ENCODE measurements at regions not wholly inside any gene's neighbourhood (a gene's known extent, or its start where the extent isn't known, plus 50 kb on each side); places are given as distances from the start of the nearest gene placed in this dataset.

- no peaks in the 10 kb centered on the region for H3K36me3 ChIP-seq (ENCODE audit: control insufficient read depth in 1 of 2, insufficient read depth in 2 of 2, low read length in 2 of 2)
- no peaks in the 10 kb centered on the region for H3K27me3 ChIP-seq (ENCODE audit: low read depth, low read length)
- no peak overlapping the region for H3K4me3 ChIP-seq (ENCODE audit: low read depth in 1 of 2, low read length in 2 of 2)
- H3K9me3 ChIP-seq (ENCODE audit: control insufficient read depth in 1 of 2, low read length in 2 of 2) = no peaks in the 10 kb centered on the region
- H3K4me1 ChIP-seq (ENCODE audit: control insufficient read depth in 1 of 2, insufficient read depth in 2 of 2, low read length in 2 of 2) = no peaks in the 10 kb centered on the region
- H3K27ac ChIP-seq (ENCODE audit: low read length) = no peak overlapping the region
Measured at GRCh38 chr16:85485379-85485778, 127.7 kb upstream of the GSE1 start.

DNA sequence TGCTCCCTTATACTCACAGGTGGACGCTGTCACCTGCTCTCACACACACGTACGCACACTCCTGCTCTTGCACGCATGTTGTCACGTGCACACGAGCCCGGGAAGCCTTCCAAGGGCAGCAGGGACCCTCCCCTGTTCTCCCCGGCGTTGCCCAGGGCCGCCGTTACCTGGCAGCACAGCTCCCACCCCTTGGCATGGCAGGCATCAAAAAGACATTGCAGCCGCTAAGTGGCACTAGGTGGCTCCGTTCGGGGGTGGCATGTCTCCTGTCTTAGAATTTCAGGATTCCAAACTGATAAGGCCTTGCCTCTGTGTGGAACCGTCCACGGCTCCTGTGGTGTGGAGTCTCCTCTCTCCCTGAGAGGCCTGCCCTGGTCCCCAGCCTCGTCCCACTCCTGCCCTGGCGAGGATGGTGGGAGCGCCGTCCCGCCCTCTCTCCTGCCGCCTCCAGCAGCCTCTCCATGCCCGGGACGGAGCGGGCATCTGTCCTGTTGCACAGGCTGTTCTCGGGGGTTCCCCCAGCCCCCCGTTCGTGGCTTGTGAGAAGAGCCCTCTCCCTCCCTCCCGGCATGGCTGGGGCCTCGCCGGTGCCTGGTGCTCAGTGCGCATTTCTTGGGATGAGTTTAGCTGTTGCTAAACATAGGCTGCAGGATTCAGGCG lies 126.7 kb upstream of the GSE1 start:
- no peak overlapping the region for H3K4me3 ChIP-seq (ENCODE audit: low read depth in 1 of 2, low read length in 2 of 2)
- H3K36me3 ChIP-seq (ENCODE audit: control insufficient read depth in 1 of 2, insufficient read depth in 2 of 2, low read length in 2 of 2) = no peaks in the 10 kb centered on the region

GRCh38 chr16:85488414-85488813 lies 124.7 kb upstream of the GSE1 start:
- Histone ChIP-seq H3K4me3 (ENCODE audit: low read depth in 1 of 2, low read length in 2 of 2) (no peak overlapping the region), H3K36me3 (ENCODE audit: control insufficient read depth in 1 of 2, insufficient read depth in 2 of 2, low read length in 2 of 2) (no peaks in the 10 kb centered on the region), H3K27me3 (ENCODE audit: low read depth, low read length) (no peaks in the 10 kb centered on the region), H3K9me3 (ENCODE audit: control insufficient read depth in 1 of 2, low read length in 2 of 2) (no peaks in the 10 kb centered on the region), H3K4me1 (ENCODE audit: control insufficient read depth in 1 of 2, insufficient read depth in 2 of 2, low read length in 2 of 2) (peaks cover 4 to 20% of the 10 kb centered on the region in 2 donors), H3K27ac (ENCODE audit: low read length) (no peak overlapping the region)

More for the DNA sequence above, 126.7 kb upstream of the GSE1 start:
- Histone ChIP-seq H3K4me1 (ENCODE audit: control insufficient read depth in 1 of 2, insufficient read depth in 2 of 2, low read length in 2 of 2) (peaks cover 0 to 6% of the 10 kb centered on the region in 2 donors), H3K27me3 (ENCODE audit: low read depth, low read length) (no peaks in the 10 kb centered on the region), H3K9me3 (ENCODE audit: control insufficient read depth in 1 of 2, low read length in 2 of 2) (no peaks in the 10 kb centered on the region), H3K27ac (ENCODE audit: low read length) (no peak overlapping the region)

DNA sequence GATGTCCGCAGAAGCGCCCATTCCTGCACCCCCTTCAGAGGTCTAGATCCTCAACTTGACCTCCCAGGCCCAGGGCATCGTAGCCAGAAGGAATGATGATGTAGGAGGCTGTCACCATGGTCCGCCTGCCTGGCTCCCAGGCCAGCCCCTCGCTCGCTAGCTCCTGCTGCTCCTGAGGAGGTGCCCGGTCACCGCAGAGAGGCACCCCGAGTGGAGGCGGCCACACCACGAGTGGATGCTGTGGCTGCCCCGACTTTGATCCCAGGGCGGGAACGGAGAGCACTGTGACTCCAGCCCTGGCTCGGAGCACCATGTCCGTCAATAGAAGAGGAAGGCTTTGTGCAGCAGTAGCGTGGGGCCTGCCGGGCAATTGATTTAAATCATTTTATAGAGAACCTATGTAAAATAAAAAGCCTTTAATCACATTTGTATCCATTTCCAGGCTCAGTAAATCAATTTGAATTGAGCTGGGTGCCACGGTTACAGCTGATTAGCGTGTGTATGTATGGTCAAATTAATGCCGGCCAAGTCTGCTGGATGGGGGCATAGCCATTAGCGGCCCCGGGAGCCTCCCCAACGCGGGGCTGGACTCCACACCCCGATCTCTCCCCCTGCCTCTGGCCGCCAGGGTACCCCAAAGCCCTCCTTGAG lies 122.6 kb upstream of the GSE1 start:
- H3K36me3 ChIP-seq (ENCODE audit: control insufficient read depth in 1 of 2, insufficient read depth in 2 of 2, low read length in 2 of 2) = no peaks in the 10 kb centered on the region
- no peak overlapping the region for H3K27ac ChIP-seq (ENCODE audit: low read length)
- peaks cover 4 to 20% of the 10 kb centered on the region in 2 donors for H3K4me1 ChIP-seq (ENCODE audit: control insufficient read depth in 1 of 2, insufficient read depth in 2 of 2, low read length in 2 of 2)

GRCh38 chr16:85491058-85491771 lies 121.9 kb upstream of the GSE1 start:
- Histone ChIP-seq H3K4me3 (ENCODE audit: low read depth in 1 of 2, low read length in 2 of 2) (no peak overlapping the region), H3K9me3 (ENCODE audit: control insufficient read depth in 1 of 2, low read length in 2 of 2) (no peaks in the 10 kb centered on the region), H3K36me3 (ENCODE audit: control insufficient read depth in 1 of 2, insufficient read depth in 2 of 2, low read length in 2 of 2) (no peaks in the 10 kb centered on the region), H3K27me3 (ENCODE audit: low read depth, low read length) (no peaks in the 10 kb centered on the region), H3K27ac (ENCODE audit: low read length) (no peak overlapping the region), H3K4me1 (ENCODE audit: control insufficient read depth in 1 of 2, insufficient read depth in 2 of 2, low read length in 2 of 2) (peaks cover 4 to 20% of the 10 kb centered on the region in 2 donors)

More for the DNA sequence above, 122.6 kb upstream of the GSE1 start:
- Histone ChIP-seq H3K4me3 (ENCODE audit: low read depth in 1 of 2, low read length in 2 of 2) (no peak overlapping the region), H3K27me3 (ENCODE audit: low read depth, low read length) (no peaks in the 10 kb centered on the region), H3K9me3 (ENCODE audit: control insufficient read depth in 1 of 2, low read length in 2 of 2) (no peaks in the 10 kb centered on the region)

- H3K36me3 ChIP-seq (ENCODE audit: control insufficient read depth in 1 of 2, insufficient read depth in 2 of 2, low read length in 2 of 2) = no peaks in the 10 kb centered on the region
Measured at GRCh38 chr16:85491798-85492294, 121.3 kb upstream of the GSE1 start.

DNA sequence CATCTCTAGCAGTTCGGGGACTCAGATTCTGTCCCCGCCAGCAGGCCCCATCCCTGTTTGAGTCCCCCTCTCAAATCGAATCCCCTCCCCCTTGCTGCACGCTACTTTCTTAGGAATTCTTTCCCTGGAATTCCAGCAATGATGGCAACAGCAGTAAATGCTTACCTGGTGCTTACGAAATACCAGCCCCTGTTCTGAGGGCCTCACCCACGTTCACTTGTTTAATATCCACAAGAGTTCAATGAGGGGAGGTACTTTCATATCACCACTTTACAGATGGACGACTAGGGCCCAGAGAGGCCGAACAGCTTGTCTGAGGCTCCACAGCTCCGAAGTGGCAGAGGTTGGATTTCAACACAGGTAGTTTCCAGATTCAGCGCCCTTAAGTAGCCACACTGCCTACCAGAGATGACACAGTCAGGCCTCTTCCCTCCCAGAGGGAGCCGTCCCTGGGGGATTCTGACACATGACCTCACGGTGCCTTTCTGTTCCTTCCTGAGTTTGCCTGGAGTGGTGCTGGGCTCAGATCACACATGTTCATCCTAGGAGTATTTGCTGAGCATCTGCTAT lies 120.7 kb upstream of the GSE1 start:
- H3K36me3 ChIP-seq (ENCODE audit: control insufficient read depth in 1 of 2, insufficient read depth in 2 of 2, low read length in 2 of 2) = no peaks in the 10 kb centered on the region

More at GRCh38 chr16:85491798-85492294, 121.3 kb upstream of the GSE1 start:
- Histone ChIP-seq H3K27ac (ENCODE audit: low read length) (no peak overlapping the region), H3K27me3 (ENCODE audit: low read depth, low read length) (no peaks in the 10 kb centered on the region), H3K9me3 (ENCODE audit: control insufficient read depth in 1 of 2, low read length in 2 of 2) (no peaks in the 10 kb centered on the region), H3K4me1 (ENCODE audit: control insufficient read depth in 1 of 2, insufficient read depth in 2 of 2, low read length in 2 of 2) (peaks cover 4 to 20% of the 10 kb centered on the region in 2 donors), H3K4me3 (ENCODE audit: low read depth in 1 of 2, low read length in 2 of 2) (no peak overlapping the region)

DNA sequence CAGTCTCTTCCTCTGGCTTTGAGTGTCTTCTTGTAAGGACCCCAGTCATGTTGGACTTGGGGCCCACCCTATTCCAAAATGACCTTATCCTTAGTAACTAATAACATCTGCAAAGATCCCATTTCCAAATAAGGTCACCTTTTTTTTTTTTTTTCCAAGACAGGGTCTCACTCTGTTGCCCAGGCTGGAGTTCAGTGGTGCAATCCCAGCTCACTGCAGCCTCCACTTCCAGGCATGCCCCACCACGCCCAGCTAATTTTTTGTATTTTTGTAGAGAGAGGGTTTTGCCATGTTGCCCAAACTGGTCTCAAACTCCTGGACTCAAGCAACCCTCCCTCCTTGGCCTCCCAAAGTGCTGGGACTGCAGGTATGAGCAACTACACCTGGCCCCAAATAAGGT lies 118.8 kb upstream of the GSE1 start:
- Histone ChIP-seq H3K4me1 (ENCODE audit: control insufficient read depth in 1 of 2, insufficient read depth in 2 of 2, low read length in 2 of 2) (peaks cover 4 to 20% of the 10 kb centered on the region in 2 donors), H3K9me3 (ENCODE audit: control insufficient read depth in 1 of 2, low read length in 2 of 2) (no peaks in the 10 kb centered on the region), H3K4me3 (ENCODE audit: low read depth in 1 of 2, low read length in 2 of 2) (no peak overlapping the region), H3K27ac (ENCODE audit: low read length) (no peak overlapping the region), H3K27me3 (ENCODE audit: low read depth, low read length) (no peaks in the 10 kb centered on the region), H3K36me3 (ENCODE audit: control insufficient read depth in 1 of 2, insufficient read depth in 2 of 2, low read length in 2 of 2) (no peaks in the 10 kb centered on the region)

More for the DNA sequence above, 120.7 kb upstream of the GSE1 start:
- Histone ChIP-seq H3K27me3 (ENCODE audit: low read depth, low read length) (no peaks in the 10 kb centered on the region), H3K9me3 (ENCODE audit: control insufficient read depth in 1 of 2, low read length in 2 of 2) (no peaks in the 10 kb centered on the region), H3K4me1 (ENCODE audit: control insufficient read depth in 1 of 2, insufficient read depth in 2 of 2, low read length in 2 of 2) (peaks cover 4 to 20% of the 10 kb centered on the region in 2 donors), H3K27ac (ENCODE audit: low read length) (no peak overlapping the region), H3K4me3 (ENCODE audit: low read depth in 1 of 2, low read length in 2 of 2) (no peak overlapping the region)

GRCh38 chr16:85495259-85495658 lies 117.9 kb upstream of the GSE1 start:
- H3K36me3 ChIP-seq (ENCODE audit: control insufficient read depth in 1 of 2, insufficient read depth in 2 of 2, low read length in 2 of 2) = no peaks in the 10 kb centered on the region
- no peaks in the 10 kb centered on the region for H3K27me3 ChIP-seq (ENCODE audit: low read depth, low read length)
- no peaks in the 10 kb centered on the region for H3K9me3 ChIP-seq (ENCODE audit: control insufficient read depth in 1 of 2, low read length in 2 of 2)
- no peak overlapping the region for H3K27ac ChIP-seq (ENCODE audit: low read length)
- H3K4me3 ChIP-seq (ENCODE audit: low read depth in 1 of 2, low read length in 2 of 2) = no peak overlapping the region
- peaks cover 4 to 20% of the 10 kb centered on the region in 2 donors for H3K4me1 ChIP-seq (ENCODE audit: control insufficient read depth in 1 of 2, insufficient read depth in 2 of 2, low read length in 2 of 2)

- H3K4me1 ChIP-seq (ENCODE audit: control insufficient read depth in 1 of 2, insufficient read depth in 2 of 2, low read length in 2 of 2) = peaks cover 4 to 18% of the 10 kb centered on the region in 2 donors
- H3K4me3 ChIP-seq (ENCODE audit: low read depth in 1 of 2, low read length in 2 of 2) = no peak overlapping the region
- H3K27ac ChIP-seq (ENCODE audit: low read length) = no peak overlapping the region
- no peaks in the 10 kb centered on the region for H3K36me3 ChIP-seq (ENCODE audit: control insufficient read depth in 1 of 2, insufficient read depth in 2 of 2, low read length in 2 of 2)
- H3K27me3 ChIP-seq (ENCODE audit: low read depth, low read length) = no peaks in the 10 kb centered on the region
- H3K9me3 ChIP-seq (ENCODE audit: control insufficient read depth in 1 of 2, low read length in 2 of 2) = no peaks in the 10 kb centered on the region
Measured at GRCh38 chr16:85495823-85496538, 117.1 kb upstream of the GSE1 start.

All from muscle layer of duodenum (tissue), 2 donors.